ENCODE measurements at regions not wholly inside any gene's neighbourhood (a gene's known extent, or its start where the extent isn't known, plus 50 kb on each side); places are given as distances from the start of the nearest gene placed in this dataset.

GRCh38 chr17:83004791-83005380 is 74.5 kb upstream of the METRNL start:
- TF ChIP-seq EZH2phosphoT487 (IDR thresholded peaks at IDR 0.05; ENCODE audit: low read length) (no peak), CTCF (IDR thresholded peaks at IDR 0.05; ENCODE audit: low read length) (no peak)

Data from MM.1S (cell line).